Adrenal gland (tissue), 9 donors: ENCODE measurements at regions not wholly inside any gene's neighbourhood (a gene's known extent, or its start where the extent isn't known, plus 50 kb on each side); places are given as distances from the start of the nearest gene placed in this dataset.

Source experiments
- DNase-seq, 7 donors: peaks; one replicate each; pipeline ENCODE4 v3.0.0-alpha.2; 2019 to 2020
- H3K27ac ChIP-seq, 5 donors: fragments of 200-600 bp; sonication (generic) in 4 of 5; 1 replicate in 3 of 5; 2 replicates in 2 of 5; pipeline versions ENCODE4 v1.5.1 to v1.8.0; 2016 to 2020; ENCODE audit warnings: mild to moderate bottlenecking in 1 of 5
- H3K27me3 ChIP-seq: fragments of 200-600 bp; 2 replicates; pipeline ENCODE4 v1.8.0; 2021
- H3K36me3 ChIP-seq, 2 donors: fragments of 200-600 bp; replicated peaks in 1 of 2; 1 replicate in 1 of 2; 2 replicates in 1 of 2; pipeline versions ENCODE4 v1.5.1 to v1.8.0; 2018 to 2022
- H3K4me1 ChIP-seq, 2 donors: fragments of 200-600 bp; replicated peaks in 1 of 2; 1 replicate in 1 of 2; 2 replicates in 1 of 2; pipeline versions ENCODE4 v1.5.1 to v1.8.0; 2018 to 2021
- H3K4me3 ChIP-seq, 4 donors: fragments of 200-600 bp; sonication (generic) in 3 of 4; one replicate each; pipeline ENCODE4 v1.5.1; 2016 to 2018
- H3K9me3 ChIP-seq, 3 donors: fragments of 200-600 bp; sonication (generic) in 1 of 3; replicated peaks in 1 of 3; 1 replicate in 2 of 3; 2 replicates in 1 of 3; pipeline versions ENCODE4 v1.5.1 to v1.8.0; 2016 to 2021
- CTCF ChIP-seq, 6 experiments: fragments of 450-650 bp in 4 of 6; fragments of 200-600 bp in 2 of 6; sonication (generic) in 1 of 6; IDR thresholded peaks; 1 replicate in 5 of 6; 2 replicates in 1 of 6; pipeline versions ENCODE4 v1.5.1 to v1.8.0; 2016 to 2021; ENCODE audit warnings: antibody characterized with exemption in 6 of 6, mild to moderate bottlenecking in 2 of 6, moderate library complexity in 1 of 6
- POLR2A ChIP-seq, 2 donors: fragments of 450-650 bp; IDR thresholded peaks; one replicate each; pipeline ENCODE4 v1.6.1; 2017; ENCODE audit warnings: antibody characterized with exemption in 2 of 2, mild to moderate bottlenecking in 2 of 2, moderate library complexity in 1 of 2
- WGBS, 4 donors: extraction: QIAGEN DNeasy Blood & Tissue Kit in 2 of 4; methylation state at CpG; one replicate each; pipeline versions ENCODE4 v1.1.5 to v1.1.7; 2013 to 2017; 5-methylcytosine and 5-hydroxymethylcytosine counted together
- intact Hi-C, 2 donors: fragments of 100-400 bp; cut with DNase I; formaldehyde crosslinking; loops; one replicate each; pipeline versions ENCODE4 v1.14.1 to v1.15.0; 2022 to 2023
- donor health status: healthy with polysubstance abuse.
- donor health status: Bipolar disorder and iron deficiency.
- donor health status: DM: yes; HTN: yes; CAD: no.
- donor health status: DM: no; HTN: no; CAD: no.
- donor health status: DM: no; HTN: no; CAD: no.

- Histone ChIP-seq H3K36me3 (no peaks in the 10 kb centered on the region), H3K27ac (no peak overlapping the region), H3K4me1 (no peaks in the 10 kb centered on the region), H3K4me3 (no peak overlapping the region), H3K27me3 (no peaks in the 10 kb centered on the region), H3K9me3 (no peaks in the 10 kb centered on the region)
- DNase-seq: no peak
- WGBS, 4 donors: 81 to 88% (median 85%) methylated on average over 10 to 17 of the region's 17 CpGs; no CpG with 5 or more reads in 1 of the 4 donors
- intact Hi-C loops: no loop called here
- TF ChIP-seq CTCF (IDR thresholded peaks at IDR 0.05) (no peak), POLR2A (IDR thresholded peaks at IDR 0.05) (no peak)
These were observed 58.1 kb upstream of the TPM4 start for GRCh38 chr19:16018106-16018755.

- WGBS, 4 donors: 64 to 81% (median 79%) methylated on average over 6 to 13 of the region's 13 CpGs
- intact Hi-C loops: no loop called here
- Histone ChIP-seq H3K4me1 (no peaks in the 10 kb centered on the region), H3K9me3 (no peaks in the 10 kb centered on the region), H3K27me3 (no peaks in the 10 kb centered on the region), H3K36me3 (no peaks in the 10 kb centered on the region), H3K4me3 (no peak overlapping the region), H3K27ac (no peak overlapping the region)
- no peak for TF ChIP-seq POLR2A (IDR thresholded peaks at IDR 0.05)
- TF ChIP-seq CTCF (IDR thresholded peaks at IDR 0.05): no peak
- no peak for DNase-seq
These were observed 57.3 kb upstream of the TPM4 start for GRCh38 chr19:16018801-16019551.

- no peaks in the 10 kb centered on the region for H3K36me3 ChIP-seq
- no peaks in the 10 kb centered on the region for H3K4me1 ChIP-seq
- no peak overlapping the region for H3K4me3 ChIP-seq
- WGBS, 4 donors: 74 to 87% (median 82%) methylated on average over 7 to 24 of the region's 24 CpGs
- TF ChIP-seq POLR2A (IDR thresholded peaks at IDR 0.05): no peak
- TF ChIP-seq CTCF (IDR thresholded peaks at IDR 0.05): no peak
- H3K27me3 ChIP-seq: no peaks in the 10 kb centered on the region
- DNase-seq: no peak
- no peak overlapping the region for H3K27ac ChIP-seq
- no peaks in the 10 kb centered on the region for H3K9me3 ChIP-seq
- intact Hi-C loops: no loop called here
These were observed 56.4 kb upstream of the TPM4 start for GRCh38 chr19:16019691-16020448.

- intact Hi-C loops: no loop called here
- H3K27me3 ChIP-seq: no peaks in the 10 kb centered on the region
- no peak for DNase-seq
- no peaks in the 10 kb centered on the region for H3K9me3 ChIP-seq
- 74 to 83% (median 77%) methylated on average over 8 of the region's 8 CpGs for WGBS, 4 donors
- H3K4me1 ChIP-seq: no peaks in the 10 kb centered on the region
- H3K4me3 ChIP-seq: no peak overlapping the region
- no peaks in the 10 kb centered on the region for H3K36me3 ChIP-seq
- TF ChIP-seq CTCF (IDR thresholded peaks at IDR 0.05) (no peak), POLR2A (IDR thresholded peaks at IDR 0.05) (no peak)
- no peak overlapping the region for H3K27ac ChIP-seq
These were observed 54.5 kb upstream of the TPM4 start for GRCh38 chr19:16021796-16022195.
